K562 (cell line): ENCODE measurements at regions not wholly inside any gene's neighbourhood (a gene's known extent, or its start where the extent isn't known, plus 50 kb on each side); places are given as distances from the start of the nearest gene placed in this dataset.

ENCODE experiments used
- ATAC-seq: fragments of 200-7000 bp; cut with Tn5 transposase; 3 replicates; pipeline ENCODE4 v1.9.1; 2020; ENCODE audit warnings: moderate library complexity
- BruUV-seq: library from RNA; stranded (reverse); fragments of 400-500 nt; replicated peaks from 2 replicates; lab custom pipeline; 2021; lab: Mats Ljungman, UMichigan
- CTCF ChIA-PET: fragments of 300-600 bp; formaldehyde crosslinking; extraction: SDS; loops from one replicate; lab custom pipeline; 2021; ENCODE audit warnings: low intra/inter-chr PET ratio; lab: Yijun Ruan, JAX
- POLR2A ChIA-PET: fragments of 300-600, 350-650 bp; sonication (Branson Sonifier 250); formaldehyde crosslinking; extraction: SDS; loops from one replicate; lab custom pipeline; 2021; ENCODE audit warnings: antibody characterized with exemption, inconsistent platforms; lab: Yijun Ruan, JAX
- DNase-seq, 4 experiments: peaks; one replicate each; pipeline versions ENCODE4 v3.0.0 to v3.0.0-alpha.2; 2011 to 2018; ENCODE audit warnings: low spot score in 3 of 4, mixed read lengths in 3 of 4; ENCODE audit errors: extremely low read depth in 1 of 4
- FAIRE-seq: peaks from 2 replicates; lab custom pipeline; 2011; peaks lifted over from hg19 to GRCh38; lab: Jason Lieb, UNC
- H2AFZ ChIP-seq: 2 replicates; pipeline ENCODE4 v1.6.0; 2011; ENCODE audit warnings: low read depth, low read length, control low read depth, inconsistent platforms
- H3K27ac ChIP-seq: fragments of 200-600 bp; 3 replicates; pipeline ENCODE4 v1.8.0; 2011; ENCODE audit warnings: low read depth, mild to moderate bottlenecking, control low read depth, inconsistent platforms, low read length, moderate library complexity, mixed read lengths; ENCODE audit errors: extremely low read depth
- H3K27me3 ChIP-seq, 2 experiments: fragments of 300-600 bp in 1 of 2; 2 replicates in 1 of 2; 3 replicates in 1 of 2; pipeline versions ENCODE4 v1.6.0 to v1.8.0; 2011; ENCODE audit warnings: inconsistent platforms in 2 of 2, low read length in 2 of 2, mild to moderate bottlenecking in 1 of 2, mixed read lengths in 1 of 2, moderate library complexity in 1 of 2; ENCODE audit not compliant: control insufficient read depth in 2 of 2, insufficient read depth in 2 of 2
- H3K36me3 ChIP-seq: fragments of 300-600 bp; 3 replicates; pipeline ENCODE4 v1.8.0; 2011; ENCODE audit warnings: mild to moderate bottlenecking, low read length, inconsistent platforms; ENCODE audit not compliant: control insufficient read depth, insufficient read depth
- H3K4me1 ChIP-seq, 2 experiments: fragments of 200-600 bp in 1 of 2; replicated peaks in 1 of 2; 2 replicates in 1 of 2; 3 replicates in 1 of 2; pipeline versions ENCODE4 v1.5.1 to v1.8.0; 2011; ENCODE audit warnings: inconsistent platforms in 2 of 2, low read length in 2 of 2, mild to moderate bottlenecking in 1 of 2, mixed read lengths in 1 of 2, moderate library complexity in 1 of 2; ENCODE audit not compliant: control insufficient read depth in 2 of 2, insufficient read depth in 2 of 2
- H3K4me2 ChIP-seq: 2 replicates; pipeline ENCODE4 v1.6.1; 2011; ENCODE audit warnings: low read length, control low read depth, inconsistent platforms, mixed read lengths; ENCODE audit not compliant: insufficient read depth
- H3K4me3 ChIP-seq: fragments of 200-600 bp; sonication (generic), shearing (Covaris generic); 2 replicates; pipeline ENCODE4 v1.5.1; 2016; ENCODE audit warnings: control low read depth, inconsistent platforms
- H3K79me2 ChIP-seq: fragments of 200-600 bp; 3 replicates; pipeline ENCODE4 v1.8.0; 2011; ENCODE audit warnings: low read length, inconsistent platforms; ENCODE audit not compliant: control insufficient read depth, insufficient read depth
- H3K9ac ChIP-seq, 2 experiments: 2 replicates each; pipeline versions ENCODE4 v1.6.0 to v1.6.1; 2011; ENCODE audit warnings: low read depth in 2 of 2, low read length in 2 of 2, control low read depth in 1 of 2, inconsistent platforms in 1 of 2, mild to moderate bottlenecking in 1 of 2, mixed read lengths in 1 of 2; ENCODE audit not compliant: insufficient read depth in 1 of 2
- H3K9me1 ChIP-seq: one replicate; pipeline ENCODE4 v1.6.0; 2011; ENCODE audit warnings: inconsistent platforms, mild to moderate bottlenecking, low read length, moderate library complexity; ENCODE audit not compliant: control insufficient read depth, insufficient read depth
- H3K9me3 ChIP-seq: replicated peaks from 2 replicates; pipeline ENCODE4 v1.5.1; 2011; ENCODE audit warnings: low read depth, low read length, inconsistent platforms; ENCODE audit not compliant: control insufficient read depth, insufficient read depth
- H4K20me1 ChIP-seq: replicated peaks from 2 replicates; pipeline ENCODE4 v1.6.1; 2011; ENCODE audit warnings: low read length, inconsistent platforms, mixed read lengths; ENCODE audit not compliant: control insufficient read depth, insufficient read depth
- ZNF668 ChIP-seq: fragments of 250-450 bp; sonication (Bioruptor Pico); IDR thresholded peaks from 2 replicates; pipeline ENCODE4 v1.8.0; 2022; ENCODE audit warnings: mild to moderate bottlenecking, inconsistent platforms
- WGBS: fragments of 100-300 bp; shearing (Covaris generic); methylation state at CpG from one replicate; pipeline ENCODE4 v1.1.6; 2016; ENCODE audit warnings: low coverage, mixed read lengths; ENCODE audit not compliant: insufficient coverage; ENCODE audit errors: missing lambda C conversion rate; 5-methylcytosine and 5-hydroxymethylcytosine counted together
- in situ Hi-C: fragments of 300-500 bp; cut with MboI; formaldehyde crosslinking; loops from 4 replicates; pipeline ENCODE4 v1.15.0; 2018; ENCODE audit warnings: inconsistent platforms, mixed read lengths
- intact Hi-C: fragments of 100-400 bp; cut with micrococcal nuclease; formaldehyde crosslinking; loops from 2 replicates; pipeline ENCODE4 v1.14.2; 2022
- TF ChIP-seq, protein P1 (sequence below): fragments of 450-650 bp; formaldehyde crosslinking; IDR thresholded peaks from 2 replicates; pipeline ENCODE4 v1.4.0; 2022; ENCODE audit warnings: missing genetic modification characterization

DNA sequence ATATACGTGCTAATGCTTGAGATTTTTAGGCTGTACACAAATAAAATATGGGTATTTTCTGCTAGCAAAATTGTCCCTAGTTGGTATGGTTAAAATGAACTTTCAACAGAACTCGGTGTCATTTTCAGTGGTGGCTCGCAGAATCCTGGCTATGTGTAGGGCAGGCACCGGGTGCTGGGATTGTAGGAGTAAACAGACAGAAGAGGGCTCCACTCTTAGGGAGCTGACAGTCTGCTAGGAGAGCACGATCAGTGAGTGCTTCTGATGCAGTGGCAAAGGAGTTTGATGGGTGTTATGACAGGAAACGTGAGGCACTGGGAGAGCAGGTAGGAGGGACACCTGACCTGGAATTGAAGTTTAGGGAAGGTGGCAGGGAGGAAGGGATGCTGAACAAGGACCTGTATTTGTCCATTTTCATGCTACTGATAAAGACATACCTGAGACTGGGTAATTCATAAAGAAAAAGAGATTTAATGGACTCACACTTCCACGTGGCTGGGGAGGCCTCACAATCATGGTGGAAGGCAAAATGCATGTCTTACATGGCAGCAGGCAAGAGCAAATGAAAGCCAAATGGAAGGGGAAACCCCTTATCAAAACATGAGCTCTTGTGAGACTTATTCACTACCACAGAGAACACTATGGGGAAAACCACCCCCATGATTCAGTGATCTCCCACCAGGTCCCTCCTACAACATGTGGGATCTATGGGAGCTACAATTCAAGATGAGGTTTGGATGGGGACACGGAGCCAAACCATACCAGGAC, 105.4 kb upstream of the LCLAT1 start:
- in situ Hi-C loops, result no loop called here
- no peak for DNase-seq
- 0 out of 2 replicates have a peak, but pooled peaks cover 2% of the 10 kb centered on the region for H3K9me3 ChIP-seq
- FAIRE-seq, result no peak
- H3K4me2 ChIP-seq, result no peak overlapping the region
- POLR2A ChIA-PET, result no interaction called here
- no peak overlapping the region for H3K27ac ChIP-seq
- no peaks in the 10 kb centered on the region; the same call in 2 of the 3 replicates for H3K36me3 ChIP-seq
- CTCF ChIA-PET, result no interaction called here
- H3K4me3 ChIP-seq, result no peak overlapping the region
- no peaks in the 10 kb centered on the region for H4K20me1 ChIP-seq
- intact Hi-C loops, result no loop called here
- 5% methylated on average over 8 of the region's 8 CpGs for WGBS
- peaks cover 0 to 5% of the 10 kb centered on the region in 2 experiments; a peak in 2 of 5 replicates for H3K27me3 ChIP-seq
- ATAC-seq, result no peak
- no peak overlapping the region for H3K9ac ChIP-seq
- no peak for TF ChIP-seq ZNF668
- TF ChIP-seq, protein P1, sequence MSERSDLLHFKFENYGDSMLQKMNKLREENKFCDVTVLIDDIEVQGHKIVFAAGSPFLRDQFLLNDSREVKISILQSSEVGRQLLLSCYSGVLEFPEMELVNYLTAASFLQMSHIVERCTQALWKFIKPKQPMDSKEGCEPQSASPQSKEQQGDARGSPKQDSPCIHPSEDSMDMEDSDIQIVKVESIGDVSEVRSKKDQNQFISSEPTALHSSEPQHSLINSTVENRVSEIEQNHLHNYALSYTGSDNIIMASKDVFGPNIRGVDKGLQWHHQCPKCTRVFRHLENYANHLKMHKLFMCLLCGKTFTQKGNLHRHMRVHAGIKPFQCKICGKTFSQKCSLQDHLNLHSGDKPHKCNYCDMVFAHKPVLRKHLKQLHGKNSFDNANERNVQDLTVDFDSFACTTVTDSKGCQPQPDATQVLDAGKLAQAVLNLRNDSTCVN, result no peak
- BruUV-seq, result no TSS peak
- no peak overlapping the region for H2AFZ ChIP-seq
- H3K4me1 ChIP-seq, result peaks cover 0 to 3% of the 10 kb centered on the region in 2 experiments; a peak in 1 of 5 replicates
- H3K9me1 ChIP-seq, result no peaks in the 10 kb centered on the region
- no peaks in the 10 kb centered on the region for H3K79me2 ChIP-seq
